Smooth muscle cell (in vitro differentiated cells): ENCODE measurements at regions not wholly inside any gene's neighbourhood (a gene's known extent, or its start where the extent isn't known, plus 50 kb on each side); places are given as distances from the start of the nearest gene placed in this dataset.

ENCODE experiments used
- DNase-seq: peaks from one replicate; lab custom pipeline; 2025; ENCODE audit not compliant: unreplicated experiment; lab: John Stamatoyannopoulos, UW
- H2AFZ ChIP-seq: fragments of 200-600 bp; sonication (generic); 2 replicates; pipeline ENCODE4 v1.6.0; 2016; ENCODE audit warnings: antibody characterized with exemption, low read depth, mild to moderate bottlenecking
- H3F3A ChIP-seq: fragments of 200-600 bp; sonication (generic); 2 replicates; pipeline ENCODE4 v1.6.0; 2017; ENCODE audit warnings: antibody characterized with exemption, low read depth
- H3K27ac ChIP-seq: fragments of 200-600 bp; sonication (generic); 2 replicates; pipeline ENCODE4 v1.5.1; 2016; ENCODE audit warnings: low read depth, mild to moderate bottlenecking
- H3K27me3 ChIP-seq: fragments of 200-600 bp; sonication (generic); 2 replicates; pipeline ENCODE4 v1.6.1; 2016; ENCODE audit warnings: low read depth, mild to moderate bottlenecking
- H3K36me3 ChIP-seq: fragments of 200-600 bp; sonication (generic); 2 replicates; pipeline ENCODE4 v1.5.1; 2016; ENCODE audit warnings: low read depth
- H3K4me1 ChIP-seq: fragments of 200-600 bp; sonication (generic); 2 replicates; pipeline ENCODE4 v1.5.1; 2016; ENCODE audit warnings: low read depth
- H3K4me2 ChIP-seq: fragments of 200-600 bp; sonication (generic); 2 replicates; pipeline ENCODE4 v1.6.0; 2016; ENCODE audit warnings: mild to moderate bottlenecking
- H3K4me3 ChIP-seq: fragments of 200-600 bp; sonication (generic); 2 replicates; pipeline ENCODE4 v1.5.1; 2016; ENCODE audit warnings: mild to moderate bottlenecking
- H3K79me2 ChIP-seq: fragments of 200-600 bp; sonication (generic); 2 replicates; pipeline ENCODE4 v1.6.0; 2016; ENCODE audit warnings: low read depth, mild to moderate bottlenecking
- H3K9ac ChIP-seq: fragments of 200-600 bp; sonication (generic); 2 replicates; pipeline ENCODE4 v1.6.0; 2016; ENCODE audit warnings: low read depth
- H3K9me3 ChIP-seq: fragments of 200-600 bp; sonication (generic); replicated peaks from 2 replicates; pipeline ENCODE4 v1.5.1; 2016; ENCODE audit warnings: low read depth
- H4K20me1 ChIP-seq: fragments of 200-600 bp; sonication (generic); 2 replicates; pipeline ENCODE4 v1.6.0; 2016; ENCODE audit warnings: low read depth
- CTCF ChIP-seq: fragments of 200-600 bp; sonication (generic); IDR thresholded peaks from 2 replicates; pipeline ENCODE4 v1.5.1; 2017; ENCODE audit warnings: borderline replicate concordance, mild to moderate bottlenecking, antibody characterized with exemption; ENCODE audit not compliant: insufficient read depth, poor library complexity, severe bottlenecking
- WGBS: methylation state at CpG from one replicate; pipeline ENCODE4 v1.1.7; 2016; ENCODE audit warnings: low lambda C conversion rate; 5-methylcytosine and 5-hydroxymethylcytosine counted together

DNA sequence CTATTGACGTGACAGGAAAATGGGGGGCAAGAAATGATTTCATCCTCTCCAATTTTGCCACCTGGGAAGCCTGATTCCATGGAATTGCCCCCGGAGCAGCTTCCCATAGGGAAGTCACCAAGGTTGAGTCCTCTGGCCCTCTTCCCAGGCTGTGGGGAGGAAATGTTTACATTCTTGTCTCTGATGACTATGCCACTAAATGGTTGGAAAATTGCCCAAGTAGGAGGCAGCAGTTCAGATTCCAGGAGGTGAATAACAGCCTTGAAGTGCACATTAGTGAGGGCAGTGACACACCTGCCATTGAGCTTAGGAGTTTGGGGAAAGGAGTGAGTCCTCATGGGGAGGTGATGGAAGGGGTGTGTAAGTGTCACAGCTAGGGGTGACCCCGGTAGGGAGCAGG is 449.2 kb upstream of the DCC start:
- H4K20me1 ChIP-seq, result no peaks in the 10 kb centered on the region
- H3K4me3 ChIP-seq, result no peak overlapping the region
- H2AFZ ChIP-seq, result no peak overlapping the region
- no peak overlapping the region for H3K4me2 ChIP-seq
- H3K27ac ChIP-seq, result no peak overlapping the region
- TF ChIP-seq CTCF, result no peak
- no peak for DNase-seq
- H3K9ac ChIP-seq, result no peak overlapping the region
- H3K36me3 ChIP-seq, result no peaks in the 10 kb centered on the region
- no peaks in the 10 kb centered on the region for H3K27me3 ChIP-seq
- H3K79me2 ChIP-seq, result no peaks in the 10 kb centered on the region
- no peaks in the 10 kb centered on the region for H3K9me3 ChIP-seq
- WGBS, result 60% methylated on average over 3 of the region's 3 CpGs
- H3K4me1 ChIP-seq, result no peaks in the 10 kb centered on the region
- no peaks in the 10 kb centered on the region for H3F3A ChIP-seq

- Histone ChIP-seq H3K27ac (no peak overlapping the region), H2AFZ (no peak overlapping the region), H3F3A (no peaks in the 10 kb centered on the region), H3K4me2 (no peak overlapping the region), H4K20me1 (no peaks in the 10 kb centered on the region), H3K36me3 (no peaks in the 10 kb centered on the region), H3K27me3 (no peaks in the 10 kb centered on the region), H3K9me3 (no peaks in the 10 kb centered on the region), H3K9ac (no peak overlapping the region), H3K4me1 (no peaks in the 10 kb centered on the region), H3K79me2 (no peaks in the 10 kb centered on the region), H3K4me3 (no peak overlapping the region)
- no peak for TF ChIP-seq CTCF
- DNase-seq, result no peak
- WGBS, result 82% methylated on average over 1 of the region's 1 CpG
Observed at GRCh38 chr18:51891876-51892275, 448.1 kb upstream of the DCC start.

DNA sequence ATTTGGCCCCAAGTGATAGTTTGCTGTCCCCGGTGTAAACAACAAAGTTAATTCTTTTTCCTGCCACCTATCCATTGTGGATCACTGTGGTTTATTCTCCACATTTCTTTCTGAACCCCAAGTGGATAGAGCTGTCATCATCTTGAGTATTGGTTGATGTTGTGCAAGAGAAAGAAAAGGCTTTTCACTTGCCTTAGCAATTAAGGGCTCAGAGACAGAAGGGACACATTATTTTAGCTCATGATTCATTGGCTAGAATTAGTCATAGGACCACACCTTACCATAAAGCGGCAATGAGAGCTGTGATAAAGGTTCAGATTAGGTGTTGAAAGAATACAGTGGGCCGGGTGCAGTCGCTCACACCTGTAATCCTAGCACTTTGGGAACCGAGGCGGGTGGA is 442.1 kb upstream of the DCC start:
- no peaks in the 10 kb centered on the region for H4K20me1 ChIP-seq
- no peaks in the 10 kb centered on the region for H3K9me3 ChIP-seq
- no peak overlapping the region for H3K4me2 ChIP-seq
- no peaks in the 10 kb centered on the region for H3K36me3 ChIP-seq
- H3F3A ChIP-seq, result no peaks in the 10 kb centered on the region
- H3K79me2 ChIP-seq, result no peaks in the 10 kb centered on the region
- H3K4me1 ChIP-seq, result no peaks in the 10 kb centered on the region
- H3K4me3 ChIP-seq, result no peak overlapping the region
- no peak for TF ChIP-seq CTCF
- no peak for DNase-seq
- no peak overlapping the region for H3K9ac ChIP-seq
- WGBS, result 79% methylated on average over 6 of the region's 6 CpGs
- H2AFZ ChIP-seq, result no peak overlapping the region
- no peak overlapping the region for H3K27ac ChIP-seq
- no peaks in the 10 kb centered on the region for H3K27me3 ChIP-seq

DNA sequence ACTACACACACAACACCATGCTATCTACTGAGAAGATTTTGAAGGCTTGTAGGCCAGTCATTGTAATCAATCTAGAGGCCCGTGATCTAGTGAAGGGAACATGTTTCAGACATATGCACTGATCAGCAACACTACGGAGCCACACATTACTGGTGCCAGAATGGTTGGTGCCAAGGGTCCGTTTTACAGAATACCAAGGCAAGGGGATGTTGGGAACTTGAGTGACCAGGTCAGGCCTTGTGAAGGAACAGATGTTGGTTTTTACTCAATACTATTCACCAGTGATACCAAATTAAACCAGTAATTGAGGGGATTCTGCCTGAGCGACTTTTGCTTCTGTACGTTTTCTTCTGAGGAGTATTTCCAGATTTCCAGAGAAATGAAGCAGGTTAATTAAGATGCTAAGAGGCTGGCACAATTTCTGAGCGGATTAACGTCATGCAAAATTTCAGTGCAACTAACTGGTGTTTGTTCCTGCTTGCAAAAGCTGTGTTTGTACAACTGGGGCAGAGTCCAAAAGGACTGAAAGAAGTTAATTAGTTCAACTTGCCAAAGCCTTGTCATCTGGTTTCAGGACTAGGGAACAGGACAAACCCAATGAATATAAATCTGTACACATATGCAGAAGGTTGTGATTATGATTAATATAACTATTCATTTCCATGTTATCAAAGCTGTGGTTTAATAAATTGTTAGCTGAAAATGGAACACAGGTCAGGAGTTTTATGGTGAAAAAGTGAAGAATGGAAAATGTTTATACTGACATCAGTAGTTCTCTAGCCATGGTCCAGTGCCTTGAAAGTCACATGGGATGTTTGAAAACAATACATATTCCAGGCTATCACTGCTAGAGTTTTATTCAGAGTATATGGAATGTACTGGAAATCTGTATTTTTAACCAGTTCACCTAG is 432.1 kb upstream of the DCC start:
- H3K4me1 ChIP-seq, result no peaks in the 10 kb centered on the region
- H3K27me3 ChIP-seq, result no peaks in the 10 kb centered on the region
- H3K79me2 ChIP-seq, result no peaks in the 10 kb centered on the region
- no peaks in the 10 kb centered on the region for H3K9me3 ChIP-seq
- WGBS, result 88% methylated on average over 7 of the region's 7 CpGs
- H3K4me3 ChIP-seq, result no peak overlapping the region
- no peaks in the 10 kb centered on the region for H4K20me1 ChIP-seq
- no peak overlapping the region for H3K9ac ChIP-seq
- no peak overlapping the region for H2AFZ ChIP-seq
- H3F3A ChIP-seq, result no peaks in the 10 kb centered on the region
- H3K36me3 ChIP-seq, result no peaks in the 10 kb centered on the region
- no peak for DNase-seq
- no peak for TF ChIP-seq CTCF
- no peak overlapping the region for H3K4me2 ChIP-seq
- no peak overlapping the region for H3K27ac ChIP-seq
